Liver (tissue), 8 donors: ENCODE measurements at regions not wholly inside any gene's neighbourhood (a gene's known extent, or its start where the extent isn't known, plus 50 kb on each side); places are given as distances from the start of the nearest gene placed in this dataset.

ENCODE experiments used
- DNase-seq: peaks from one replicate; pipeline ENCODE4 v3.0.0-alpha.2; 2017; ENCODE audit warnings: low spot score
- H3K27ac ChIP-seq, 2 donors: one replicate each; pipeline ENCODE4 v1.7.0; 2013; ENCODE audit warnings: inconsistent platforms in 2 of 2, low read length in 2 of 2, control low read depth in 1 of 2, low read depth in 1 of 2, mild to moderate bottlenecking in 1 of 2
- H3K27me3 ChIP-seq, 4 donors: one replicate each; pipeline versions ENCODE4 v1.6.1 to v1.7.0; 2013; ENCODE audit warnings: low read length in 3 of 4, inconsistent platforms in 1 of 4, mild to moderate bottlenecking in 1 of 4, moderate library complexity in 1 of 4; ENCODE audit not compliant: control insufficient read depth in 4 of 4, insufficient read depth in 4 of 4
- H3K36me3 ChIP-seq, 4 donors: one replicate each; pipeline versions ENCODE4 v1.6.1 to v1.7.0; 2013; ENCODE audit warnings: low read length in 3 of 4, mild to moderate bottlenecking in 3 of 4, low read depth in 1 of 4, moderate library complexity in 1 of 4; ENCODE audit not compliant: control insufficient read depth in 4 of 4, insufficient read depth in 3 of 4
- H3K4me1 ChIP-seq, 4 donors: one replicate each; pipeline versions ENCODE4 v1.6.1 to v1.7.0; 2013; ENCODE audit warnings: low read length in 3 of 4, mild to moderate bottlenecking in 3 of 4, moderate library complexity in 1 of 4; ENCODE audit not compliant: control insufficient read depth in 4 of 4, insufficient read depth in 4 of 4
- H3K4me3 ChIP-seq, 3 donors: one replicate each; pipeline versions ENCODE4 v1.6.1 to v1.7.0; 2013; ENCODE audit warnings: low read length in 3 of 3, control low read depth in 1 of 3, low read depth in 1 of 3, mild to moderate bottlenecking in 1 of 3
- H3K9ac ChIP-seq, 2 donors: one replicate each; pipeline ENCODE4 v1.7.0; 2013; ENCODE audit warnings: low read length in 2 of 2, mild to moderate bottlenecking in 2 of 2, moderate library complexity in 2 of 2, control low read depth in 1 of 2, low read depth in 1 of 2
- H3K9me3 ChIP-seq, 4 donors: one replicate each; pipeline versions ENCODE4 v1.6.1 to v1.7.0; 2013; ENCODE audit warnings: low read length in 3 of 4; ENCODE audit not compliant: control insufficient read depth in 4 of 4
- ATF3 ChIP-seq: IDR thresholded peaks from 2 replicates; pipeline ENCODE4 v1.6.1; 2016; ENCODE audit warnings: antibody characterized with exemption
- EGR1 ChIP-seq, 2 donors: IDR thresholded peaks; 2 replicates each; pipeline ENCODE4 v1.6.1; 2016 to 2018; ENCODE audit warnings: antibody characterized with exemption in 2 of 2, low read depth in 2 of 2
- FOXA1 ChIP-seq: IDR thresholded peaks from 2 replicates; pipeline ENCODE4 v1.6.1; 2016; ENCODE audit warnings: antibody characterized with exemption
- FOXA2 ChIP-seq: IDR thresholded peaks from 2 replicates; pipeline ENCODE4 v1.6.1; 2016; ENCODE audit warnings: antibody characterized with exemption
- GABPA ChIP-seq, 2 donors: IDR thresholded peaks in 1 of 2; conservative IDR thresholded peaks in 1 of 2; 2 replicates each; pipeline ENCODE4 v1.6.1; 2016; ENCODE audit warnings: antibody characterized with exemption in 2 of 2, mild to moderate bottlenecking in 1 of 2, moderate library complexity in 1 of 2
- HNF4A ChIP-seq, 2 donors: conservative IDR thresholded peaks; 2 replicates each; pipeline ENCODE4 v1.6.1; 2016; ENCODE audit warnings: antibody characterized with exemption in 2 of 2, mild to moderate bottlenecking in 2 of 2
- HNF4G ChIP-seq: IDR thresholded peaks from 2 replicates; pipeline ENCODE4 v1.6.1; 2016; ENCODE audit warnings: antibody characterized with exemption
- JUND ChIP-seq, 2 donors: IDR thresholded peaks; 2 replicates each; pipeline ENCODE4 v1.6.1; 2016; ENCODE audit warnings: antibody characterized with exemption in 2 of 2
- NR2F2 ChIP-seq: IDR thresholded peaks from 2 replicates; pipeline ENCODE4 v1.6.1; 2016; ENCODE audit warnings: antibody characterized with exemption
- RAD21 ChIP-seq, 2 donors: IDR thresholded peaks; 2 replicates each; pipeline ENCODE4 v1.6.1; 2016; ENCODE audit warnings: antibody characterized with exemption in 2 of 2, mild to moderate bottlenecking in 2 of 2
- REST ChIP-seq: IDR thresholded peaks from 2 replicates; pipeline ENCODE4 v1.6.1; 2016; ENCODE audit warnings: antibody characterized with exemption, mild to moderate bottlenecking
- RXRA ChIP-seq, 2 donors: IDR thresholded peaks; 2 replicates each; pipeline ENCODE4 v1.6.1; 2017 to 2018; ENCODE audit warnings: antibody characterized with exemption in 2 of 2, mild to moderate bottlenecking in 1 of 2
- SP1 ChIP-seq: IDR thresholded peaks from 2 replicates; pipeline ENCODE4 v1.6.1; 2018; ENCODE audit warnings: antibody characterized with exemption, mild to moderate bottlenecking
- TAF1 ChIP-seq: conservative IDR thresholded peaks from 2 replicates; pipeline ENCODE4 v1.6.1; 2016; ENCODE audit warnings: antibody characterized with exemption, mild to moderate bottlenecking
- YY1 ChIP-seq: IDR thresholded peaks from 2 replicates; pipeline ENCODE4 v1.6.1; 2016; ENCODE audit warnings: antibody characterized with exemption, mild to moderate bottlenecking
- ZBTB33 ChIP-seq: IDR thresholded peaks from 2 replicates; pipeline ENCODE4 v1.6.1; 2016; ENCODE audit warnings: antibody characterized with exemption
- WGBS: extraction: QIAGEN DNeasy Blood & Tissue Kit; methylation state at CpG from one replicate; pipeline ENCODE4 v1.1.7; 2013; 5-methylcytosine and 5-hydroxymethylcytosine counted together
- TF ChIP-seq, protein P1 (sequence below): fragments of 150-350 bp; IDR thresholded peaks from 2 replicates; pipeline ENCODE4 v1.5.1; 2017; ENCODE audit warnings: improper control_type of control experiment, low read depth, low read length; ENCODE audit not compliant: missing input control
- TF ChIP-seq, protein P2 (sequence below): IDR thresholded peaks from 2 replicates; pipeline ENCODE4 v1.6.1; 2016; ENCODE audit warnings: antibody characterized with exemption
- donor health status: healthy.
- donor health status: healthy.
- donor health status: healthy.
- donor health status: healthy.
- donor health status: healthy.

- no peaks in the 10 kb centered on the region for H3K36me3 ChIP-seq
- no peak for DNase-seq
- 35% methylated on average over 26 of the region's 26 CpGs for WGBS
- peaks cover 0 to 4% (median 3%) of the 10 kb centered on the region in 4 donors for H3K27me3 ChIP-seq
- TF ChIP-seq NR2F2, result no peak
- no peak for TF ChIP-seq HNF4G
- no peak for TF ChIP-seq TAF1
- TF ChIP-seq ZBTB33, result no peak
- no peak for TF ChIP-seq YY1
- no peak for TF ChIP-seq FOXA1
- no peak for TF ChIP-seq REST
- no peak for TF ChIP-seq JUND (IDR thresholded peaks at IDR 0.05)
- TF ChIP-seq, protein P1, sequence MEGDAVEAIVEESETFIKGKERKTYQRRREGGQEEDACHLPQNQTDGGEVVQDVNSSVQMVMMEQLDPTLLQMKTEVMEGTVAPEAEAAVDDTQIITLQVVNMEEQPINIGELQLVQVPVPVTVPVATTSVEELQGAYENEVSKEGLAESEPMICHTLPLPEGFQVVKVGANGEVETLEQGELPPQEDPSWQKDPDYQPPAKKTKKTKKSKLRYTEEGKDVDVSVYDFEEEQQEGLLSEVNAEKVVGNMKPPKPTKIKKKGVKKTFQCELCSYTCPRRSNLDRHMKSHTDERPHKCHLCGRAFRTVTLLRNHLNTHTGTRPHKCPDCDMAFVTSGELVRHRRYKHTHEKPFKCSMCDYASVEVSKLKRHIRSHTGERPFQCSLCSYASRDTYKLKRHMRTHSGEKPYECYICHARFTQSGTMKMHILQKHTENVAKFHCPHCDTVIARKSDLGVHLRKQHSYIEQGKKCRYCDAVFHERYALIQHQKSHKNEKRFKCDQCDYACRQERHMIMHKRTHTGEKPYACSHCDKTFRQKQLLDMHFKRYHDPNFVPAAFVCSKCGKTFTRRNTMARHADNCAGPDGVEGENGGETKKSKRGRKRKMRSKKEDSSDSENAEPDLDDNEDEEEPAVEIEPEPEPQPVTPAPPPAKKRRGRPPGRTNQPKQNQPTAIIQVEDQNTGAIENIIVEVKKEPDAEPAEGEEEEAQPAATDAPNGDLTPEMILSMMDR, result no peak
- TF ChIP-seq FOXA2, result no peak
- TF ChIP-seq, protein P2, sequence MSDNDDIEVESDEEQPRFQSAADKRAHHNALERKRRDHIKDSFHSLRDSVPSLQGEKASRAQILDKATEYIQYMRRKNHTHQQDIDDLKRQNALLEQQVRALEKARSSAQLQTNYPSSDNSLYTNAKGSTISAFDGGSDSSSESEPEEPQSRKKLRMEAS, result no peak
- no peak for TF ChIP-seq ATF3
- no peak for TF ChIP-seq RAD21 (IDR thresholded peaks at IDR 0.05)
- TF ChIP-seq SP1, result no peak
- no peak for TF ChIP-seq RXRA (IDR thresholded peaks at IDR 0.05)
- TF ChIP-seq GABPA (IDR thresholded peaks at IDR 0.05 in 1 of 2, conservative IDR thresholded peaks at IDR 0.05 in 1 of 2), result no peak
- no peak for TF ChIP-seq HNF4A (conservative IDR thresholded peaks at IDR 0.05)
- no peak for TF ChIP-seq EGR1 (IDR thresholded peaks at IDR 0.05; ENCODE audit: low read depth in 2 of 2)
- no peak overlapping the region for H3K9ac ChIP-seq
- H3K4me1 ChIP-seq, result peaks cover 0 to 6% (median 1%) of the 10 kb centered on the region in 4 donors
- H3K27ac ChIP-seq, result no peak overlapping the region
- H3K4me3 ChIP-seq, result no peak overlapping the region
- H3K9me3 ChIP-seq, result no peaks in the 10 kb centered on the region
These were observed 70.8 kb upstream of the UNC5A start for GRCh38 chr5:176739461-176740051.
